Esophagus muscularis mucosa (tissue), 4 donors: ENCODE measurements at regions not wholly inside any gene's neighbourhood (a gene's known extent, or its start where the extent isn't known, plus 50 kb on each side); places are given as distances from the start of the nearest gene placed in this dataset.

Source experiments
- EP300 ChIP-seq: sonication (generic); formaldehyde crosslinking; IDR thresholded peaks from one replicate; pipeline ENCODE4 v1.6.1; 2017; ENCODE audit warnings: antibody characterized with exemption
- POLR2AphosphoS5 ChIP-seq, 2 donors: sonication (generic); formaldehyde crosslinking; IDR thresholded peaks; one replicate each; pipeline ENCODE4 v1.6.1; 2017; ENCODE audit warnings: antibody characterized with exemption in 2 of 2
- TF ChIP-seq, protein P1 (sequence below), 3 experiments: fragments of 200-600 bp in 2 of 3; fragments of 450-650 bp in 1 of 3; sonication (generic) in 2 of 3; IDR thresholded peaks; one replicate each; pipeline ENCODE4 v1.5.1; 2017 to 2019; ENCODE audit warnings: antibody characterized with exemption in 3 of 3, mild to moderate bottlenecking in 2 of 3, moderate library complexity in 1 of 3

DNA sequence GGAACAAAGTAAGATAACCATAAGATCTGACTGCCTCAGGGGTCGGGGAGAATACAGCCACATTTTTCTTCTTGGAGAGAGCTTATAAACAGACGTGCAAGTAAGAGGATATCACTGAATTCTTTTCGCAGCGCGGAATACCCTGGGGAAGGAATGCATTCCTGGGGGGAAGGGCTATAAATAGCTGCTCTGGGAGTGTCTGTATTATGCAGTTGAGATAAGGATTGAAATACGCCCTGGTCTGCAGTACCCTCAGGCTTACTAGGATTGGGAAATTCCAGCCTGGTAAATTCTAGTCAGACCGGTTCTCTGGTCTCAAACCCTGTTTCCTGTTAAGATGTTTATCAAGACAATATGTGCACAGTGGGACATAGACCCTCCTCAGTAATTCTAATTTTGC lies 1491.7 kb upstream of the RAG2 start:
- TF ChIP-seq POLR2AphosphoS5 (IDR thresholded peaks at IDR 0.05) = no peak
- TF ChIP-seq, protein P1, sequence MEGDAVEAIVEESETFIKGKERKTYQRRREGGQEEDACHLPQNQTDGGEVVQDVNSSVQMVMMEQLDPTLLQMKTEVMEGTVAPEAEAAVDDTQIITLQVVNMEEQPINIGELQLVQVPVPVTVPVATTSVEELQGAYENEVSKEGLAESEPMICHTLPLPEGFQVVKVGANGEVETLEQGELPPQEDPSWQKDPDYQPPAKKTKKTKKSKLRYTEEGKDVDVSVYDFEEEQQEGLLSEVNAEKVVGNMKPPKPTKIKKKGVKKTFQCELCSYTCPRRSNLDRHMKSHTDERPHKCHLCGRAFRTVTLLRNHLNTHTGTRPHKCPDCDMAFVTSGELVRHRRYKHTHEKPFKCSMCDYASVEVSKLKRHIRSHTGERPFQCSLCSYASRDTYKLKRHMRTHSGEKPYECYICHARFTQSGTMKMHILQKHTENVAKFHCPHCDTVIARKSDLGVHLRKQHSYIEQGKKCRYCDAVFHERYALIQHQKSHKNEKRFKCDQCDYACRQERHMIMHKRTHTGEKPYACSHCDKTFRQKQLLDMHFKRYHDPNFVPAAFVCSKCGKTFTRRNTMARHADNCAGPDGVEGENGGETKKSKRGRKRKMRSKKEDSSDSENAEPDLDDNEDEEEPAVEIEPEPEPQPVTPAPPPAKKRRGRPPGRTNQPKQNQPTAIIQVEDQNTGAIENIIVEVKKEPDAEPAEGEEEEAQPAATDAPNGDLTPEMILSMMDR (IDR thresholded peaks at IDR 0.05) = no peak
- TF ChIP-seq EP300 = no peak
